Astrocyte (in vitro differentiated cells and primary cell): ENCODE measurements at regions not wholly inside any gene's neighbourhood (a gene's known extent, or its start where the extent isn't known, plus 50 kb on each side); places are given as distances from the start of the nearest gene placed in this dataset.

Experiments
- EZH2 ChIP-seq: IDR thresholded peaks from 2 replicates; pipeline ENCODE4 v1.6.1; 2012; ENCODE audit warnings: mild to moderate bottlenecking, low read length, inconsistent platforms; ENCODE audit not compliant: insufficient read depth
- TF ChIP-seq, protein P1 (sequence below): IDR thresholded peaks from 2 replicates; pipeline ENCODE4 v1.5.1; 2011; ENCODE audit warnings: low read depth, mild to moderate bottlenecking, inconsistent platforms, low read length, moderate library complexity; ENCODE audit not compliant: insufficient read depth

DNA sequence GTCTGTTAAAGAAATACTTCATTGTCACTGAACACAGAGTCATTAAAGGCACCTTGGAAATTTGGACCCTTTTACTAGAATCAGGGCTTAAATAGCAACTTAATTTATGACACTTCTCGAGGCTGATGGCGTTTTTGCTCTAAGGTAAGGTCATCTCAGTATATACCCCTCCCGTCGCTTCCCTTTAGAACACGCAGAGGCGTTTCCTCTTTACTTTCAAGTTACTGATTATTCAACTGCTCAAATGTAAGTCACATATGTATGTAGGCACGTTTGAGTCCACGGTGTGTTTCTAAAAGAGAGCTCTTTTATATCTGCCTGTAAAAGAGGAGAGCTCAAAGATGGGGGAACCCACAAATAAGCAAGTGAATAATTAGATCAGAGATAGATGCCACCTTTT lies 181.5 kb downstream of the TSHZ3 start:
- TF ChIP-seq, protein P1, sequence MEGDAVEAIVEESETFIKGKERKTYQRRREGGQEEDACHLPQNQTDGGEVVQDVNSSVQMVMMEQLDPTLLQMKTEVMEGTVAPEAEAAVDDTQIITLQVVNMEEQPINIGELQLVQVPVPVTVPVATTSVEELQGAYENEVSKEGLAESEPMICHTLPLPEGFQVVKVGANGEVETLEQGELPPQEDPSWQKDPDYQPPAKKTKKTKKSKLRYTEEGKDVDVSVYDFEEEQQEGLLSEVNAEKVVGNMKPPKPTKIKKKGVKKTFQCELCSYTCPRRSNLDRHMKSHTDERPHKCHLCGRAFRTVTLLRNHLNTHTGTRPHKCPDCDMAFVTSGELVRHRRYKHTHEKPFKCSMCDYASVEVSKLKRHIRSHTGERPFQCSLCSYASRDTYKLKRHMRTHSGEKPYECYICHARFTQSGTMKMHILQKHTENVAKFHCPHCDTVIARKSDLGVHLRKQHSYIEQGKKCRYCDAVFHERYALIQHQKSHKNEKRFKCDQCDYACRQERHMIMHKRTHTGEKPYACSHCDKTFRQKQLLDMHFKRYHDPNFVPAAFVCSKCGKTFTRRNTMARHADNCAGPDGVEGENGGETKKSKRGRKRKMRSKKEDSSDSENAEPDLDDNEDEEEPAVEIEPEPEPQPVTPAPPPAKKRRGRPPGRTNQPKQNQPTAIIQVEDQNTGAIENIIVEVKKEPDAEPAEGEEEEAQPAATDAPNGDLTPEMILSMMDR: no peak
- TF ChIP-seq EZH2: no peak
